ENCODE measurements at regions not wholly inside any gene's neighbourhood (a gene's known extent, or its start where the extent isn't known, plus 50 kb on each side); places are given as distances from the start of the nearest gene placed in this dataset.
"Not testable (repeated sequence)": the region's sequence is repeated elsewhere in the genome, so short reads cannot be mapped to it uniquely, and the experiment has no call there.

DNA sequence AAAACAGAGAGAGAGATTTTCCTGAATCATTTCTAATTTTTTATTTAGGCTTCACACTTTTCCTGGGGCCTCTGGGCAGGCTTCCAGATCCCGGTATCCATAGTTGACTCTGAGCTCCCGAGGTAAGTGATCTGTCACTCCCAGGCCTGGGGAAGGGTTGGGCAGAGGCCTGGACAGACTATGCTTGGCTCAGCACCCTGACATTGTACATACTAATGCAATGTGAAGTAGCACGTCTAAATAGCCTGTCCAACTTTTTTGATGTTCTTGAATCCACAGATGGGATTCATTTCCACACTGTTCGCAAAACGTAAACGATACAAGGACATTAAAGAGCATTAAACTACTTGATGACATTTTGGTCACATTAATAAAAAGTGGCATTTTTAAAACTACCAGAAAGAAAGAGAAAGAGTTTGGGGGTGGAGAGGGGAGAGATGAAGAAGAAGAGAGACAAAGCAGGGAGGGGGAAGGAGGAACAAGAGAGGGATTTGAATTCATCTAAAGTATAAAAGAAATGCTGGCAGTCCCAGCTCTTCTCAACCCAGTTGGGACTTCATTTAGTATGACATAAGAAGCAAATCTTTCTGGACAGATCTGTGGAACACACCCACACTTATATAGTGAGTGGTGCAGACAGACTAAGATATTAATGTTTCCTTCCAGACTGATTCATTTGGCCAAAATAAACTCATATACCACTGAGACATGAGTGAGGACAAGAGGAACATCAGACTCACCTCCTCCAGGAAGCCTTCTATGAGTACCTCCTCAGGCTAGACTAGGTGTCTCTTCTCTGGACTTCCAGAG, 514.2 kb downstream of the SOX6 start:
- no peak for DNase-seq (ENCODE audit: low read depth in 2 of 2)

DNA sequence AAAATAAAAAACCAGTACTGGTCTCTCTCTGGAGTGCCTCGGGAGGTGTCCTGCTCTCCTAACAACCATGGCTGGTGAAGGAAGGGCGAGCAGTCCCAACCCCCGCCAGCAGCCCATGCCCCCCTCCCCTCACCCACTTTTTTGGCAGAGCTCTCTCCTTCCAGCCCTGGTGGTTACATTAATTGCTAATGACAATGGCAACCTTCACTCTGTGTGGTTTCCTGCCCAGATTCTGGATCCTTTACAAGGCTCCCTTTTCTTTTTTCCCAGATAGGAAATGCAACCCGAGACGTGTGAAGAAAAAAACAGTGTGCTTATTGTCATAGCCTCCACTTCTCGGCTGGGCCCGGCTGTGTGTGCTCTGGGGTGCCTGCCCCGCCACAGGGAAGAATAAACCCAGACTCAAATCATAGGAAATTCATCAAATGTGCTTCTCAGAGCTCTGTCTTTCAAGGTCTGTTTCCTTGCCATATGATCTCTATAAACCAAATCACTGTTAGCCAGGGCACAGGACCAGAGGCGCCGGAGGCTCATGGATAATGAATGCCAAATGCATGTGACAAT, 513.0 kb downstream of the SOX6 start:
- DNase-seq (ENCODE audit: low read depth in 2 of 2), result no peak

DNA sequence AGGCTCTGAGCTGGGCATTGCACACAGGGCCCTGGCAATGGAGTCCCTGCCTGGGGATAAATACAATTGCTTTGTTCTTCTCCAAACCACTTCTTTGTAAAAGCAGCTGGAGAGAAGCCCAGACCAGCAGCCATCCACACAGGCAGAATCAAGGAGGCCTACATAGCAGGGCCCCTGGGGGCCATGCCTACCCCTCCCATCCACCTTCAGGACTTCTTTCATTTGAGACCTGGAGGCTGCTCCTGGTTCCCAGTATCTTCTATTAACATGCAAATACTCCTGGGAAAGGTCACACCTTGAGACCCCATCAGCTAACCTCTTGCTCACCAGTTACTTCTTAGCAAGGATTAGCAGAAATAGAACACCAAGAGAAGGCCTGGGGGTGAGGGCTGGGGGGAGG, 511.1 kb downstream of the SOX6 start:
- DNase-seq (ENCODE audit: low read depth in 2 of 2), result no peak

DNA sequence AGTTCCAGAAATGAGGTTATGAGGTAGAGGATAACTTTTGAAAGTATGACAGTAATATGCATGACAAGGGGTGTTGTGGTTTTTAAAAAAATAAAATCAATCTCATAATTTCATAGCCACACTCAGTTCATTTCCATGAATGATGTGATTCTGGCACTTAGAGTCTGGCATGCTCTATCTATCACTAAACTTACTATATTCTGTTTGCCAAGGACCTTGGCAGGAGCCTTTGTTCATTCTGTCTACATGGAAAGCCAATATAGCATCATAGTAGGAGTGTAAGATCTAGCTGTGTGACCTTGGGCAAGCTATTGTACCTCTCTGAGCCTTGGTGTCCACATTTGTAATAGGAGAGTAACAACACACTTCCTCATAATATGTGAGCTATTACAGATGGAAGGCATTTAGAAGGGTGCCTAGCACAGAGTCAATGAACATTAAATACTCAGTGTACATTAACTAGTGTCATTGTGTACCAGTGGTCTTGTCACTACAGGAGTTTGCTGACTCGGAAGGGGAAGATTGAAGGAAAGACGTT, 507.6 kb downstream of the SOX6 start:
- DNase-seq (ENCODE audit: low read depth in 2 of 2), result no peak

DNA sequence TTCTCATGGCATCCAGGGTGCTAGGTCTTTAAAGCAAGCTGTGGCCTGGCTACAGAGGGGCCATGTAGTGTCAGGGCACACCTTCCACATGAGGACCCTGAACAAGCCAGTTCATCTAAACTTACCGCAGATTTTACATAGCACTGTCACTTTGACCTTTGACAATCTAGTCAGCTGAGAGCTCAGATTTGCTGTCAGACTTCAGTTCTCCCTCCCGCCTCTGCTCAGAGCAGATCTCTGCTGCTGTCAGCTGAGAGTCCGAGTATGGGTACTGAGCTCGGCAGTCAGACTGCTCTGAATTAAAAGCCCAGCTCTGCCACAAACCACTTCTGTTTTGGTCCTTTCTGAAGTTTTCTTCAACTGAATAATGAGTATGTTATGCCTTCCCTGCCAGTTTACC, 507.1 kb downstream of the SOX6 start:
- no peak for DNase-seq (ENCODE audit: low read depth in 2 of 2)

DNA sequence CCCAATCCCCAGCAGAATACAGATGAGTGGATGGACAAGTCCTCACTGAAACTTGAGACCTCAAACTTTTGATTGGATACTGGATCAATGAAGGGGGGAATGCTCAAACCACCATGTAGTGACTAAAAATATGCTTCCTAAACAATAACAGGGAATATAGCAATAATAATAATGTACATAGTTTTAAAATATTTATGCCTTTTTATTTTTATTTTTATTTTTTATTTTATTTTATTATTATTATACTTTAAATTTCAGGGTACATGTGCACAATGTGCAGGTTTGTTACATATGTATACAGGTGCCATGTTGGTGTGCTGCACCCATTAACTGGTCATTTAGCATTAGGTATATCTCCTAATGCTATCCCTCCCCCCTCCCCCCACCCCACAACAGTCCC, 506.0 kb downstream of the SOX6 start:
- DNase-seq (ENCODE audit: low read depth in 2 of 2), result not testable (repeated sequence)

DNA sequence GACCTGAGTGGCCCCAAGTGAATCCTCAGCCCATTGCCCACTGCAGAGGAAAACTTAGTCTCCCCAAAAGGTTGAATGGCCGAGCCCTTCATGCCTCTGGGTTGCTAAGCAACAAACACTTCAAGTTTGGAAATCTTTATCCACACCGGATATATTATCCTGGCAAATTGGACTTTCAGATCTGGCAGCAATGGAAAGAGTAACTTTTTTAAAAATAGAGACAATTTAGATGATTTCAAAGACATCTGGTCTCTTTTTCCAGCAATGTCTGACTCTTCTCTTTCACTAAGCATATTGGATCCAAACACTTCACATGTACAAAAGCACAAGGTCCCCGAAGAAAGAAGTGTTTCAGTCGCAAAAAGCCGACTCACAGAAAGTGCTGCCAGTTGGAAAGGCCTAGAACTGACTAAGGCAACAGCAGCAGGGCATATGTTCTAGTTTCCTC, 505.3 kb downstream of the SOX6 start:
- no peak for DNase-seq (ENCODE audit: low read depth in 2 of 2)

DNA sequence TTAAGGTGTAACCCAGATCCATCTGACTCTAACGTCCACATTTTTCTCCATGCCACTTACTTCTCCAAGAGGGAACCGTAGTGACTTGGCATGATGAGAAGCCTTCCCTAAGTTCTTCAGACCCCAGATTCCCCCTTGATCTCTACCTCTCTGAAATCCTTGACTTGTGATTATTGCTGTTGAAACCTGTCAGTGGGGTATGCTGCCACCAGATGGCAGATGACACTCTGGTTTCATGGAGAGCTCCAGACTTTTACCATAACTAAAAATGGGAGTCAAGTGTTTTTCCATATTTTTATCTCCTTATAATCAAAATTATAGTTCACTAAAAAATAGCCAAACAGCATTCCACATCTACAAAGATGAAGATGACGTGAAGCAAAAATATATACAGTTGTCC, 504.2 kb downstream of the SOX6 start:
- no peak for DNase-seq (ENCODE audit: low read depth in 2 of 2)

DNA sequence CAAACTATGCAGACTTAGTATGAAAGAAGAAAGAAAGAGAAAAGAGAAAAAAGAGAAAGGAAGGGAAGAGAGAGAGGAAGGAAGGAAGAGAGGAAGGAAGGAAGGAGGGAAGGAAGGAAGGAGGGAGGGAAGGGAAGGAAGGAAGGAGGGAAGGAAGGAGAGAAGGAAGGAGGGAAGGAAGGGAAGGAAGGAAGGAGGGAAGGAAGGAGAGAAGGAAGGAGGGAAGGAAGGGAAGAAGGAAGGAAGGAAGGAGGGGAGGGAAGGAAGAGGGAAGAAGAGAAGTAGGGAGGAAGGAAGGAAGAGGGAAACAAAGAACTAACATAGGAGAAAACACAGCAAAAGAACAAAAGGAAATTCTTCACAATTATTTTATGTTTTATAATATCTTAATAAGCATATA, 502.1 kb downstream of the SOX6 start:
- no peak for DNase-seq (ENCODE audit: low read depth in 2 of 2)

DNA sequence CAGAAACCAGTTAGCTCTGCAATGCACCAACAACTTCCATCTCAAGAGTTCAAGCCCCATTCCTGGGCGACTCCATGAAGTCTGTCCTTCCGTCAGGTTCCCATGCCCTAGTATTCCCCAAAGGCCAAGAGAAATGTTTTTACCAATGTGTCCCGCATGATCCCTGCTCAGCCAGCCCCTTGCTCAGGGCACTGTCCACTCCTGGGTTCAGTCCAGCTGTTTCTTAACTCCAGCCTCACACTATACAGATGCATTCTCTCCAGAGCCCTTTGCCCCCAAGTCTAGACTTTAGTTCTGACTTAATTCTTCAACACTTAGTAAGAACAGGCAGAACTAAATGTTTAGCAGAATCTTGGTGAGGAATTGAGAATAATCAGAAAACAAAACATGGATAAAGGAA, 497.5 kb downstream of the SOX6 start:
- no peak for DNase-seq (ENCODE audit: low read depth in 2 of 2)

DNA sequence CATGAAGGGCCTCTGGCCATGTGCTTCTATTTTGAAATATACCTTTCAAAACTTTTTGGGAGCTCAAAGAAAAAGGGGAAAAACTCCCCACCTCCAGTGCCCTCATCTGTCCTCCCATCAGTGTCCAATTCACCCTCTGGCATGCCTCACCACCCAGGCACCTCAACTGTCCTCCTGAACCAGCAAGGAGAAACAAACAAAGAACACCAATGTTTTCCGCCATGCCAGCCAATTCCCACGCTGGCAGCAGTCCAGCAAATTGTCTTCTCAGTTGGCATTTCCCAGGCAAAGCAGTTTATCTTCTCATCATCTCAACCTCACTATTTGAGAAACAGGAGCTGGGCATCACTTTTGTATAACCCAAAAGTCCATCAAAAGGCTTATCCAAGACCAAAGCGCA, 496.9 kb downstream of the SOX6 start:
- DNase-seq (ENCODE audit: low read depth in 2 of 2), result no peak

DNA sequence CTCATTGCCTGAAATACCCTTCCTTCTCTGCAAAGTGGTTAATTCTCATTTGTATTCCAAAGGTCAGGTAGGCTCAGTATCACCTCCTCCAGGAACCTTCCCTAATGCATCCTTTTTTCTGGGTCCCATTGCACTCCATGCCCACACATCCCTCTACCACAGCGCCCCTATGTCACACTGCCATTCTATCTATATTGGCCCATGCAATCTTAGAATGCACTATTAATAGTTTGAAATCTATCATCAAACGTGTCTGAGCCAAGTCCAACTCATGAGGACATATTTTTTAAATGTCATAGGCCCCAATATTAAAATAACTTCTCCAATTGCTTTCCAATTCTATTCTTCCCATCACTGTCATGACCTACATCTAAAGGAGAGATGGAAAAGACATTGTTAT, 495.1 kb downstream of the SOX6 start:
- DNase-seq (ENCODE audit: low read depth in 2 of 2), result no peak

DNA sequence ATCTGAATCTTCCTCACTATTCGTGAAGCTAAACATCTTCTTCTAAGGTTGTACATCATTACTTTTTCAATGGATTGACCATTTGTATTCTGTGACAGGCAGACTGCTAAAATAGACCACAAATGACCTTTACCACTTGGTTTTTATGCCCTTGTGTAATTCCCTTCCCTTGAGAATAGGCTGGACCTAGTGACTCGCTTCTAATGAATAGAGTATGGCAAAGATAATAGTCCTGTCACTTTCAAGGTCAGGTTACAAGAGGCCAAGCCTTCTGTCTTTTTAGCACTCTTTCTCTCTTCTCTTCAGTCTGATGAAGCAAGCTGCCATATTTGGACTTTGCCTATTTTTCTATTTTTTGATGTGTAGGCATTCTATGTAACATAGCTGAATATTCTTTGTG, 492.9 kb downstream of the SOX6 start:
- DNase-seq (ENCODE audit: low read depth in 2 of 2), result no peak

DNA sequence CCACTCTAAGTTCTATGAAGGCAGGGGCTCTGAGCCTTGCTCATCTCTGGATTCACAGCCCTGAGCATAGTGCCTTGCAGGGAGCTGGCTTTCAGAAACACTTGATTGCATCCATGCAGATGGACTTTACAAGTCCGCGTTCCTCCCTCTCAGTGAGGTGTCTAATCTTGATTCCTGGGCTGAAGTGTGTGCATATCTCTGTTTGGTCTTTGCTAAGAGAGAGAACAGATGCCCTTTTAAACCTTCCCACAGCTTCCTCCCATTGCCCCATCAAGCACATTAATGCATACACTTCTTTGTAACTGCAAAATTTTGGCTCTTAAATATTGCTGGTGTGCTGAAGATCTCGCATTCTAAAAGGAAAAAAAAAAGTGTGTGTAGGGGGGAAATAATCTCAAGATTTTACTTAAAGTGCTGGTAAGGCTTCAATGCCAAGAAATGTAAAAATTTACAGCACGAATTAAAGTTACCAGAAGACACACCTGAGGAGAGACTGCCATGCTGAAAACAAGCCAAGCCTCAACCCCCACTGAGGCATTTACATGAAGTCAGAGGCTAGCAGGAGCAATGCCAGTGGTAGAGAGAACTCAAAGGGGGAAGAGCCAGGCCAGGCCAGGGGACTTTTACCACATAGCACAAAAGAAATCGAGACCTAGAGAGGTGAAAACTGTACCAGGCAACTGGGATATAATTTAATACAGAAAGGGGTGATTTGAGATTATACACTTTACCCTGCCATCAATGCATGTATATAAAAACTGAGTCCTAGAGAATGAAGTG, 492.1 kb downstream of the SOX6 start:
- no peak for DNase-seq (ENCODE audit: low read depth in 2 of 2)

DNA sequence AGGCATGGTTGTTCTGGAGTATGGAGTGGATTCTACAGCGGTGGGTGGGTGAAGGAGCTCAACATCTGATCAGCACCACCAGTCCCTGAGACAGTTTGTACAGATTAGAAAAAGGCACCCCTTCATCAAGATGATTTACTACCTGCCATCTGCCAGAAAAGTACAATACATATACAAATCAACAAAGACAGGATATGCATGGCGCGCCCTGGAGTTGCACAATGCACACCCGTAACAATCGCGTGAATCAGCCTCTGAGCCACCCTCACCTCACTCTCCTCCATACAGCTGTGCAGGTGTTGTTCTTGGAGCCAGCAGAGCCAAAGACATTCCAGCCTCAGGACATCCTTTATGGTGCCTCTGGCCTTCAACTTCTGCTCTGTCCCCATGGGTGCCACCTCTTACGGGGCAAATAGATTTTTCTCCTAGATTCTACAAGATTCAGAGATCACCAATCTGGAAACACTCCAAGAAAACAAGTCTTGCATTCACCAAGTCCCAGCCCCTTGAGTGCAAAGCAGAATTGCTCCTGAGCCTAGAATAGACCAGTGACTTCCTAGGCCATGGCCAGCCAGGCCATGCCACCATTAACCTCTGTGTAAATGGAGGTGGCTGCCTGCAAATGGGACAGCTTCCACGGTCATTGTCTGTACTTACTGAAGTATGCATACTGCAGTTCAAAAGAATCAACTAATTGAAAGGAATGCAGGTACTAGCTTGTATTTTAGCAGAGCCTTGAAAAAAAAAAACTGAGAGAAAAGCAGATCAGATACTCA, 490.9 kb downstream of the SOX6 start:
- DNase-seq (ENCODE audit: low read depth in 2 of 2), result no peak

DNA sequence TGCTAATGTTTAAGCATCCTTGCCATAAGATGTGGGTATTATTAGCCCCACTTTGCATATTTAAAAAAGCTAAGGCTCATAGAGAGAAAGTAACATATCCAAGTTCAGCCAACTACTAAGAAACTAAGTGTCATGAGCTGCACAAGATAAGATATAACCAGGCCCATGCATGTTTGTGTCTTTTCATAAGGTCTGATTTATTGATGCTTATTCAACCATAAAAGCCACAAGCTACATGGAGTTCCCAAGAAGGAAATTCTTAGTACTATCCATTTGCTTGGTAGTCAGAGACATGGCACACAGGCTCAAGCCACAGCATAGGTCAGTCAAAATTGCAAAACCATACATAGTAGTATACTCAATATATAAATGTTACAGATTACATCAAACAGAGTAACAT, 488.5 kb downstream of the SOX6 start:
- no peak for DNase-seq (ENCODE audit: low read depth in 2 of 2)

DNA sequence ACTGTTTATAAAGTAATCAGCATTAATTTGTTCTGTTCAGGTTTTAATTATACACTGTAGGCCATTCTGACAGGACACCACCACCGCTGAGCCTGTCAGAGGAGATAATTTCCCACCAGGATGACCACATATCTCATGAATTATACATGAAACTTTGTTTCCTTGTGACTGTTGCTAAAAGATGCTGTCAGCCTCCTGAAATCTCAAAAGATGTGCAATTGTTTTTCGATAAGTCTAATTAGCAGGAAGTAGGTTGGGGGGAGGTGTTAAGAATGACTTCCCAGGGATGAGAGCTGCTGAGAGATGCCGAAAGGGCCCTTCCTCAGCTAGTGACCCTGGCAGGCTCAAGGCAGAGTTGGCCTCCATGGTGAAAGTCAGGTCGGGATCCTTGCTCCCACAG, 485.4 kb downstream of the SOX6 start:
- DNase-seq (ENCODE audit: low read depth in 2 of 2), result no peak

DNA sequence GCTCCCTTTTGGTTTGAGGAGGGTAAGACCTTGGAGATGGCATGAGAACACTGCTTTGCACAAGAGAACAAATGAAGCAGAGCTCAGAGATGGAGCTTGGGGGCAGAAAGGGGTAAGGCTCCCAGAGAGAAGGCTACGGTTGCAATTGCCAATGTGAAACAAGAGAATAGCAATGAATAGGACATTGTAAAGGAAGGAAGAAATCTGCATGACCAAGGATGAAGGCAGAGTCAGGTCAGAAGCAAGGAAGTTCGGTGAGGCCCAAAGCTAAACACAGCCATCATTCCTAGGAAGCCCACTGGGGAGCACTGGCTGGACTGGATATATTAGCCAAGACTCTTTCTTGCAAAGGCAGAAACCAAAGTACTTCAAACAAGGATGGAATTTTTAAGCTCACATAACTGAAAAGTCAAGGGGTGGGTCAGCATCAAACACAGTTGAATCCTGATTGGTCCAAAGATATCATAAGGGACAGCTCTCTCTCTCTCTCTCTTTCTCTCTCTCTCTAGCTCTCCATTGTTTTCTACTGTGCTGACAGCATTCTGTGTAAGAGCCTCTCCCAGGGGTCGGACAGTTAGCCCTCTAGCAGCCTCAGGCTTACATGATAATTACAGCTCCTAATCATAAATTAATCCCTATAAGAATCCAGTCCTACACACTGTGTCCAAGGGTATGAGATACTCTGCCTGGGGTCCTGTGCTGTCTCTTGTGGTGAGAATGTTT, 484.3 kb downstream of the SOX6 start:
- no peak for DNase-seq (ENCODE audit: low read depth in 2 of 2)

DNA sequence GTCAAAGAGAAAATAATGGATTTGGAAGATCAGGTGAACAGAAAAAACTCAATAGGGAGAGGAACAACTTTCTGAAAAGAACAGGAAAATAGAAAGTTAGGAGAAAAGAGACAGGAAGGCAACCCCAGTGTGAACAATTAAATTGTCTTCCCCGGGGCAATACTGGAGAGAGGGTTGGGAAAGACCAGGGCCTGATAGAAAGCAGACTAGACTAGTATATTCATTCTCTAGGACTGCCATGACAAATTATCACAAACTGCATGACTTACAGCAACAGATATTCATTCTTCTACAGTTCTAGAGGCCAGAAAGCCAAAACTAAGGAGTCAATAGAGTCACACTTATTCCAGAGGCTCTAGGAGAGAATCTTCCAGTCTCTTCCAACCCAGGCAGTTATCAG, 482.8 kb downstream of the SOX6 start:
- DNase-seq (ENCODE audit: low read depth in 2 of 2), result no peak

DNA sequence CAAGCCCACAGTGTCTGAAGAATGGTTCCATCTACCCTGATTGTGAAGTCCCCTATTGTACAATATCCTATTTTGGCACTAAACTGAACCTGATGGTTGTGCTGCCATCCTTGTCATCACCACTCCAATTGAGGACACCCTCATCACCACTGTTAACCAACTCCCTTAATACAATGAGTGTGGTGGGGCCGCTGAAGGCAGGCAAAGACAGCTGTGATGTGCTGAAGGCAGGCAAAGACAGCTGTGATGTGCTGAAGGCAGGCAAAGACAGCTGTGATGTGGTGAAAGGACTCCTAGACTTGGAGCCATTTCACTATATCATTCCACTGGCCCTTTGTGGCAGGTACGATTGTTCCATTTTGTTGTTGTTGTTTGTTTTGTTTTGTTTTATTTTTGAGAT, 481.6 kb downstream of the SOX6 start:
- no peak for DNase-seq (ENCODE audit: low read depth in 2 of 2)

DNA sequence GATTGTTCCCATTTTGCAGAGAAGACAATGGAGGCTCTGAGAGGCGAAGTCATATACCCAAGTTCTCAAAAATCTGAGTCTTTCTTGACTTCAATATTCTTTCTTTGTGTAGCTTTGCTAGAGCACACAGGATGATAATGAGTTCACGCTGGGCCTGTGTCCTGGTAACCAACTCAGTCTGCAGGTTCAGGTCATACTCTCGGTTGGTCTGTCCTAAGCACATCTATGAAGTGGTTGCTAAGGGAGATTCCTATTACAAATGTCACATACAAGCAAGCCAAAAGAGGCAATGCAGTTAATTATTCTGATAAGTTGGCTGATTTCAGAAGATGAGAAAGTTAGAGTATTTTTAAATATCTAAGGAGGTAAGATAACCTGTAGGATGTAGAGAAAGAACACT, 481.0 kb downstream of the SOX6 start:
- no peak for DNase-seq (ENCODE audit: low read depth in 2 of 2)

Measured in fibroblast of skin of left quadriceps (primary cell).